SW480 (cell line): ENCODE measurements at regions not wholly inside any gene's neighbourhood (a gene's known extent, or its start where the extent isn't known, plus 50 kb on each side); places are given as distances from the start of the nearest gene placed in this dataset.

Source experiments
- DNase-seq: peaks from one replicate; pipeline ENCODE4 v3.0.0-alpha.2; 2016; ENCODE audit warnings: low spot score

DNA sequence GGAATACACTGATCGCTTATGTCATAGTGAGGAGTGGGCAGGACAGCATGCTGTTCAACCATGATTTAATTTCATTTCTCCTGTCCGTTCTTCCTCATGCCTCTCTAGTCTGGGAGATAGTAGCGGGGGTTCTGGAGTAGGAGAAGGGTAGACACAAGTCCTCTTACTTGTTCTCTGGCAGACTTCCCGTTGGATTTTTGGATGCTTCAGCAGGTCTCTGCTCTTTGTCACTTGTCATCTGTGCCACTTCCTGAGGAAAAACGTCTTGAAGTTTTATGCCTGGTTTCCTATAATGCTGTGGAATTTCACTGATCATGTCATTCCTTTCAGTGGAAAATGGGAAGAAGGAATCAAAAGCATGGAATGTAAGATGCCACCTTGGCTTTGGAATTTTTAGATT, 154.7 kb downstream of the GATB start:
- no peak for DNase-seq

DNA sequence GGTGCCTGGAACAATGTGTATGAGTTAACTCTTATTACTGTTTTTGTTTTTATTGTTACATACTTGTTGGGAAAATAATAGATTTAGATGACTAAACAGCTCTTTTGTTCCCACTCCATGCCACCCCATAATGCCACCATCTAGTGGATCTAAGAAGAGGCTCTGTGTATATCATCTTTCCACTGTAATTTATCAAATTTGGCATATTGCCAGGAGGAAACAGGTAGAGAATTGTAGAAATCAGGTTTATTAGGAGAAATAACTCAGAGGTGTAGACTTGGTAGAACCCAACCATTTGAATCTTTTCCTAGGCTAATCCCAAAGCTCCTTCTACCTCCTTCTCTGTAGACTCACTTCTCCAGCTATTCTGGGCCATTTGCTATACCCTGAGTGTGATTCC, 150.6 kb downstream of the GATB start:
- DNase-seq: no peak

DNA sequence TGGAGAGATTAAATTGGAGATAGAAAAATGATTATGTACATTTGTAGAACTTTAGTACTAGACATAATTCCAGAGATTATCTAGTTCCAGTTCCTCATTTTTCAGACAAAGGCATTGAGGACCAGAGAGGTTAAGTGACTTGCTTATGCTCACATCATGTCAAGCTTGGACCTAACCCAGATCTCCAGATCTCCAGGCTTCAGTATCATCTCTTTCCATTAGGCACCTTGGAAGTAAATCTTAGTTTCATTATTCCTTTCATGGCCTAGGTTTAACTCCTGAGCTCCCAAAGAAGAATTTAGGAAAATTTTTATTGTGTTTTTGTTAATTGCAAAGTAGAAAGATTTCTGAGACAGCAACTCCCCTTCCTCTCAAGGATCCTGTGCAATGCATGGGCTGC, 148.8 kb downstream of the GATB start:
- DNase-seq: no peak

DNA sequence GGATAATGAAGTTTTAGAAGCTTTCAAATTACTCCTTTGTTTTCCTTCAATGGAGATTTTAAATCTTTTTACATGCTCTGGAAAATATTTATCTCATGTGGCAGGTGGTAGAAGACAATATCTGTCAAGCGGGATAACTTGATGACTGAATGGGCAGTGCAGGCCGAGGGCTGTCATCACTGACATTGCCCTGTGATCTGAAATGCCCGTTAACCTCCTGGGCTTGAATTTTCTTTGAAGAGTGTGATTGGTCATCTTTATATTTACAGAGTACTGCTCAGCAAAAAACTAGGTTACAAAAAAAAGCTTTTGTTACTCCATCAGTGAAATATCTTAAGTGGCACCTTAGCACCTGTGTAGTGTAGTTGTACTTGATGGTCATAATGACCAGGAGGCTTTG, 147.5 kb downstream of the GATB start:
- DNase-seq: no peak

DNA sequence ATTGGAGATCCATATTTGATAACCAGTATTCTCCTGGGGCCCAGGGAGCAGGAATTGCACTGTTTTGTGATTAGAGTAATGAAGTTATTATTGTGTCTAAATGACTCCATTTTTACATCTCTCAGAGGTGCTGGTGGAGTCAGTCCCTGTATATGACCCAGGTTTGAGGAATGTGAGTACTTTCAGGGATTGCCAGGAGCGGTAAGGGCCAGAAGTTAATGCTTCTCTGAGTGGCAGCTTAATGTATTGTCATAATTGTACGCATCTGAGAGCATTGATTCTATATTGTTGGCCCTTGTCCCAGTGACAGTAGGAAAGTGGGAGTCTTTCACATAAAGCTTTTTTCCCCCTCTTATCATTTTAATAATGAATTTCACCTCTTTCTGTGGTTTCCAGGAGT, 146.2 kb downstream of the GATB start:
- DNase-seq: no peak

DNA sequence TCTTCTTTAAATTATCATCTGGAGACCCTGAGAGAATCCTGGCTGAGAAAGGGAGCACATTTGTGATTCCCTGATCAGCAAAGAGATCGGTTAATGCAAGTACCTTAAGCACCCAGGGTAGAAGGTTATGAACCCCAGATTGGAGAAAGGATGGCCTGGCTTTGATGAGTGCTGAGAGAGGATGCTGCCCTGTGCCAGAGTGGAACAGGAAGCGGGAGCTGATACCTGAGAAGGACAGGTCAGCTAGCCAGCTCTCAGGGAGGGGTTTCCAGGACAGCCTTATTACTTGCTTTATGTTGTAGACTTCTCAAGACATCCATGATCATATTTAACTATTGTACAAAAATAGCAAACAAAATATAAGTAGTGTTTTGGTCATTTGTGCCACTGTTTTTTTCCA, 141.9 kb downstream of the GATB start:
- no peak for DNase-seq

DNA sequence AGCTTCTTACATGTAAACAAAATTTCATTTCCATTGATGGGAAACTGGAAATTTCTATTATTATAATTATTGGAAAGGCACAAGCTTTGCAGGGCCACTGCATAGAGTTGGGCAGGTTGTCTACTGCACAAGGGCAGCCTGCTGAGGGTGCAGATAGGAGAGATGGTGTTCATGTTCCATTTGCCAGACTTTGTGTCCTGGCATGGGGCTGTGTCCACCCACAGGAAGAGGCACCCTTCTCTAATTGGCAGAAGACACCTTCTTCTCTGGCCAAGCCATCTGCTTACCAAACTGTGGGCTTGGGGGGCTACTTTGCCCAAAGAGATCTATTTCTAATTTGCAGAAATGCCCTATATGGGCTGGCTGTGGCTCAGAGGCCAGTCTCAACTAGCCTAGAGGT, 140.7 kb downstream of the GATB start:
- no peak for DNase-seq
